ENCODE measurements at regions not wholly inside any gene's neighbourhood (a gene's known extent, or its start where the extent isn't known, plus 50 kb on each side); places are given as distances from the start of the nearest gene placed in this dataset.

DNA sequence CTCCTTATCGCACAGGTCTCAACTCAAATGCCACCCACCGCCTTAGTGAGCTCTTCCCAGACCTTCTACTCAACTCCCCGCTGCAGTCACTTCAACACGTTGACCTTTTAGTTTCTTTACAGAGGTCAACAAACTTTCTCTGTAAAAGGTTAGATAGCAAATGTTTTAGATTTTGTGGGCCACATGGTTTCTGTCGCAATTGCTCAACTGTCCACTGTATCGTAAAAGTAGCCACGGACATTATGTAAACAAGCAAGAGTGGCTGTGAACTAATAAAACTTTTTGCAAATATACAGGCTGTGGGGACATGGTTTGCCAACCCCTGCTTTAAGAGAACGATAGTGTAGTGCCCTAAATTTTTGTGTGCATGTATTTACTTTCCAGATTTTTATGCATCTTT, 247.6 kb upstream of the TSHZ2 start:
- no peak overlapping the region for H3K4me3 ChIP-seq
- H3K27ac ChIP-seq = no peak overlapping the region
- DNase-seq (ENCODE audit: low spot score) = no peak
- no peak for TF ChIP-seq CTCF (IDR thresholded peaks at IDR 0.05)

- no peak for DNase-seq (ENCODE audit: low spot score)
- no peak for TF ChIP-seq CTCF (IDR thresholded peaks at IDR 0.05)
- Histone ChIP-seq H3K4me3 (no peak overlapping the region), H3K27ac (no peak overlapping the region)
Measured at GRCh38 chr20:52722926-52723688, 249.1 kb upstream of the TSHZ2 start.

- Histone ChIP-seq H3K4me3 (no peak overlapping the region), H3K27ac (no peak overlapping the region)
- no peak for TF ChIP-seq CTCF (IDR thresholded peaks at IDR 0.05)
- no peak for DNase-seq (ENCODE audit: low spot score)
Measured at GRCh38 chr20:52708137-52708536, 264.0 kb upstream of the TSHZ2 start.

DNA sequence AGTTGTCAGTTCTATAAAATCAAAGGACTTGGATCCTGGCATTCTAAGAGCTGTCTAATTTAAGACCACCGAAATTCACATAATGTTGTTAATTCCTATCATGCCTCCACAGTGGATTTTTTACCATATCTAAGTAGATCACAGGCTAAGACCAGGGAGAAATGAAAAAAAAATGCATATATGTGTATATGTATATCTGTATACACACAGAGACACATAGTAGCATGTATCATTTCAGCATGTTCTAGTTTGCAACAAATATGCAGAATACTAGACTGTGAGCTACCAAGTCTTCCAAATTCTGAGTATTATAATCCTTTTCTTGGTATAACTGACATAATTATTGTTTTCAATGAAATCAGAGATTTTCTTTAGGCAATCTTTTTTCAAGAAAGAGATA, 267.6 kb upstream of the TSHZ2 start:
- H3K4me3 ChIP-seq = no peak overlapping the region
- no peak for TF ChIP-seq CTCF (IDR thresholded peaks at IDR 0.05)
- no peak overlapping the region for H3K27ac ChIP-seq
- DNase-seq (ENCODE audit: low spot score) = no peak

- TF ChIP-seq CTCF (IDR thresholded peaks at IDR 0.05) = no peak
- no peak for DNase-seq (ENCODE audit: low spot score)
- no peak overlapping the region for H3K4me3 ChIP-seq
- no peak overlapping the region for H3K27ac ChIP-seq
Measured at GRCh38 chr20:52688345-52688744, 283.8 kb upstream of the TSHZ2 start.

DNA sequence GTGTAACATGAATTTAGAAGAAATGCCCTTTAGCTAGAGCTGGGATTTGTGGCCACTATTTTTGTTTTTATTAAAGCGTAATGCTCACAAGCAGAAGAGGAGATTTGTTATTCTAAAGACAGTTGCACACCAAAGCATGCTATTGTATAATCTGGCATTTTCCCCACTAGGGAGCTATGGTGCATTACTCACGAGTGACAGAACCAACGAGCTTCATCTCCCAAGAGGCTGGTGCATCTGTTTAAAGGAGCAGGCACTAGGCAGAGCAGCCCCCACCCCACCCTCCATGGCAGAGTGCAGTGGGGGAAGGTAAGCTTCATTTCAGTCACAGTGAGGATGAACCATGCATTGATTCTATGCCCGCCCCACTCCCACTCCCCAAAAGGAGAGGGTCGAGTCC, 287.3 kb upstream of the TSHZ2 start:
- DNase-seq (ENCODE audit: low spot score) = no peak
- TF ChIP-seq CTCF (IDR thresholded peaks at IDR 0.05) = no peak
- no peak overlapping the region for H3K4me3 ChIP-seq
- H3K27ac ChIP-seq = no peak overlapping the region

DNA sequence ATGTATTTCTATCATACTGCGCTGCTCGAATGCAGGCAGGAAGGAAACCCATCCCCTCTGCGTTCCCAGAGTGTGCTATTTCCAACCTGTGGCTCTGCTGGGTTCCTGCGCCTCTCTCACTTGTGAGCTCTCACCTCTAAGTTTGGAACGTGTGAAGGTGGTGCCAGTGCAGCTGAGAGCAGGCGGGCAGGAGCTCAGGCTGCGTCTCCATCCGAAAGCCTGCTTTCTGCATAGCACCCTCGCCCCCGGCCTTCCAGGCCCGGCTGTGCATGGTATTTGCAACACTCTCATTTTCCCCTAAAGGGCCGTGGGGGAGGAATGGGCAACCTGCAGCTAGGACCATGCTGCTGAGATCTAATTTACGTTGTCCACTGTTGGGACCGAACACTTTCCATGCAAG, 288.0 kb upstream of the TSHZ2 start:
- no peak for DNase-seq (ENCODE audit: low spot score)
- Histone ChIP-seq H3K4me3 (no peak overlapping the region), H3K27ac (no peak overlapping the region)
- TF ChIP-seq CTCF (IDR thresholded peaks at IDR 0.05) = no peak

Data from coronary artery (tissue), 2 donors.